BJ (cell line): ENCODE measurements at regions not wholly inside any gene's neighbourhood (a gene's known extent, or its start where the extent isn't known, plus 50 kb on each side); places are given as distances from the start of the nearest gene placed in this dataset.
"Not testable (repeated sequence)": the region's sequence is repeated elsewhere in the genome, so short reads cannot be mapped to it uniquely, and the experiment has no call there.

ENCODE experiments used
- CTCF ChIA-PET: fragments of 350-600 bp; formaldehyde crosslinking; extraction: SDS; loops from one replicate; lab custom pipeline; 2021; ENCODE audit warnings: antibody characterized with exemption, inconsistent platforms; lab: Yijun Ruan, JAX
- POLR2A ChIA-PET: fragments of 300-600 bp; sonication (Branson Sonifier 250); formaldehyde crosslinking; extraction: SDS; loops from one replicate; lab custom pipeline; 2021; ENCODE audit warnings: antibody characterized with exemption; lab: Charles Lee
- DNase-seq: peaks from one replicate; pipeline ENCODE4 v3.0.0-alpha.2; 2011; ENCODE audit warnings: low read depth
- H3K27me3 ChIP-seq: 2 replicates; pipeline ENCODE4 v1.6.0; 2011; ENCODE audit warnings: low read length; ENCODE audit not compliant: control insufficient read depth, insufficient read depth
- H3K36me3 ChIP-seq: 2 replicates; pipeline ENCODE4 v1.5.1; 2011; ENCODE audit warnings: low read length; ENCODE audit not compliant: control insufficient read depth, insufficient read depth
- H3K4me3 ChIP-seq: 2 replicates; pipeline ENCODE4 v1.5.1; 2011; ENCODE audit warnings: low read depth, mild to moderate bottlenecking, control low read depth, low read length
- TF ChIP-seq, protein P1 (sequence below): IDR thresholded peaks from 2 replicates; pipeline ENCODE4 v1.5.1; 2011; ENCODE audit warnings: low read depth, mild to moderate bottlenecking, control low read depth, inconsistent platforms, low read length, moderate library complexity; ENCODE audit not compliant: insufficient read depth

GRCh38 chr10:121324678-121325213 lies 273.5 kb downstream of the FGFR2 start:
- Histone ChIP-seq H3K36me3 (no peaks in the 10 kb centered on the region), H3K27me3 (no peaks in the 10 kb centered on the region), H3K4me3 (no peak overlapping the region)
- DNase-seq, result no peak
- ChIA-PET POLR2A (no interaction called here), CTCF (no interaction called here)
- TF ChIP-seq, protein P1, sequence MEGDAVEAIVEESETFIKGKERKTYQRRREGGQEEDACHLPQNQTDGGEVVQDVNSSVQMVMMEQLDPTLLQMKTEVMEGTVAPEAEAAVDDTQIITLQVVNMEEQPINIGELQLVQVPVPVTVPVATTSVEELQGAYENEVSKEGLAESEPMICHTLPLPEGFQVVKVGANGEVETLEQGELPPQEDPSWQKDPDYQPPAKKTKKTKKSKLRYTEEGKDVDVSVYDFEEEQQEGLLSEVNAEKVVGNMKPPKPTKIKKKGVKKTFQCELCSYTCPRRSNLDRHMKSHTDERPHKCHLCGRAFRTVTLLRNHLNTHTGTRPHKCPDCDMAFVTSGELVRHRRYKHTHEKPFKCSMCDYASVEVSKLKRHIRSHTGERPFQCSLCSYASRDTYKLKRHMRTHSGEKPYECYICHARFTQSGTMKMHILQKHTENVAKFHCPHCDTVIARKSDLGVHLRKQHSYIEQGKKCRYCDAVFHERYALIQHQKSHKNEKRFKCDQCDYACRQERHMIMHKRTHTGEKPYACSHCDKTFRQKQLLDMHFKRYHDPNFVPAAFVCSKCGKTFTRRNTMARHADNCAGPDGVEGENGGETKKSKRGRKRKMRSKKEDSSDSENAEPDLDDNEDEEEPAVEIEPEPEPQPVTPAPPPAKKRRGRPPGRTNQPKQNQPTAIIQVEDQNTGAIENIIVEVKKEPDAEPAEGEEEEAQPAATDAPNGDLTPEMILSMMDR, result no peak

DNA sequence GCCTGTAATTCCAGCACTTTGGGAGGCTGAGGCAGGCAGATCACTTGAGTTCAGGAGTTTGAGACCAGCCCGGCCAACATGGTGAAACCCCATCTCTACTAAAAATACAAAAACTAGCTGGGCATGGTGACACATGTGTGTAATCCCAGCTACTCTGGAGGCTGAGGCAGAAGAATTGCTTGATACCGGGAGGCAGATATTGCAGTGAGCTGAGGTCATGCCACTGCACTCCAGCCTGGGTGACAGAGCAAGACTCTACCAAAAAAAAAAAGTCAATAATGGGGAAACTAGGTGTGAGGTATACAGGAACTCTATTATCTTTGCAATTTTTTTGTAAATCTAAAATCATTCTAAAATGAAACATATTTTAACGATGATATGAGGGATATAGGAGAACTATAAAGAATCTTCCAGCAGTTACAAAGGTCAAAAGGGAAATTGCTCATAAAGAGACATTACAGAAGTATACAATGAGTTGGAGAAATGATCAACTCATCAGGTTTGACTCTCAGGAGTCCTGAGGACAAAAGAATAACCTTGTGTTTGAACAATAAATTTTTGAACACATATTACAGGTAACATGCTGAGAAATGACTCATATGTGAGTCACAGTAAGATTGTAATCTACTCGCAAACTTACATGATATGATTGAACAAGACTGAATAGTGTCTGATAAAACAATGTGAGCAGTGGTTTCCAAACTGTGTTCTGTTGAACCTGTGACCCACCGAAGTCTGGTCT lies 272.6 kb downstream of the FGFR2 start:
- Histone ChIP-seq H3K4me3 (no peak overlapping the region), H3K36me3 (no peaks in the 10 kb centered on the region), H3K27me3 (no peaks in the 10 kb centered on the region)
- no peak for DNase-seq
- ChIA-PET CTCF (no interaction called here), POLR2A (no interaction called here)
- TF ChIP-seq, protein P1, result no peak

- POLR2A ChIA-PET, result no interaction called here
- TF ChIP-seq, protein P1, result no peak
- Histone ChIP-seq H3K4me3 (no peak overlapping the region), H3K36me3 (no peaks in the 10 kb centered on the region), H3K27me3 (no peaks in the 10 kb centered on the region)
- CTCF ChIA-PET, result no interaction called here
- DNase-seq, result no peak
These were observed 271.3 kb downstream of the FGFR2 start for GRCh38 chr10:121326905-121327304.

DNA sequence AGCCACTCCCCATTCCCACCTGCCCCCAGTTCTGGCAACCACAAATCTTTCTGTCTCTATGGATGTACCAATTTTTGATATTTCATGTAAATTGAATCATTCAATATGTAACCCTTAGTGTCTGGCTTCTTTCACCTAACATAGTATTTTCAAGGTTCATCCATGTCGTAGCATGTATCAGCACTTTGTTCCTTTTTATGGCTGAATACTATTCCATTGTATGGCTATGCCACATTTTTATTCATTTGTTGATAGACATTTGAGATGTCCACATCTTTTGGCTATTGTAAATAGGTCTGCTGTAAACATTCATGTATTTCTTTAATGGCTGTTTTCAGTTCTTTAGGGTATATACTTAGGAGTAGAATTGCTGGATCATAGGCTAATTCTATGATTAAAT lies 270.5 kb downstream of the FGFR2 start:
- DNase-seq, result no peak
- TF ChIP-seq, protein P1, result no peak
- ChIA-PET POLR2A (no interaction called here), CTCF (no interaction called here)
- no peaks in the 10 kb centered on the region for H3K27me3 ChIP-seq
- H3K36me3 ChIP-seq, result no peaks in the 10 kb centered on the region
- no peak overlapping the region for H3K4me3 ChIP-seq

GRCh38 chr10:121329631-121330030 lies 268.6 kb downstream of the FGFR2 start:
- CTCF ChIA-PET, H3K36me3 ChIP-seq, H3K4me3 ChIP-seq, POLR2A ChIA-PET, H3K27me3 ChIP-seq, DNase-seq: not testable (repeated sequence)

DNA sequence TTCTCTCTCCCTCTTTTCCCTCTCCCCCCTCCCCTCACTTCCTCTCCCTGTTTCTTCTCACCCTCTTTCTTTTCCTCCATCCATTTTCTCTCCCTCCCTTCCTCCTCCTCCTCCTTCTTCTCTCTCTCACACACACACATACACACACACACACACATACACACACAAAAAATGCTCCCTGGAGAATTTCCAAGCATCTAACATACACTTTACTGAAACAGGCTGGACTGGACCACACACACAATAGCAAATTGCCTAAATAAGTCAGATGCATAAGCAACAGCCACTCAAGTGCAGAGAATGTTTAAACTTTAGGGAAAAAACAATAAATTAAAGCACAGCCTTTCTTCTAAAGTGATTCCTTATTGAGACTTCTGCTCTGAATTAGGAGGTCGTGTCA lies 267.7 kb downstream of the FGFR2 start:
- TF ChIP-seq, protein P1, result no peak
- POLR2A ChIA-PET, result no interaction called here

More for the DNA sequence above, 267.7 kb downstream of the FGFR2 start:
- Histone ChIP-seq H3K4me3 (no peak overlapping the region), H3K36me3 (no peaks in the 10 kb centered on the region), H3K27me3 (no peaks in the 10 kb centered on the region)
- CTCF ChIA-PET, result no interaction called here
- no peak for DNase-seq
